ENCODE measurements at regions not wholly inside any gene's neighbourhood (a gene's known extent, or its start where the extent isn't known, plus 50 kb on each side); places are given as distances from the start of the nearest gene placed in this dataset.

DNA sequence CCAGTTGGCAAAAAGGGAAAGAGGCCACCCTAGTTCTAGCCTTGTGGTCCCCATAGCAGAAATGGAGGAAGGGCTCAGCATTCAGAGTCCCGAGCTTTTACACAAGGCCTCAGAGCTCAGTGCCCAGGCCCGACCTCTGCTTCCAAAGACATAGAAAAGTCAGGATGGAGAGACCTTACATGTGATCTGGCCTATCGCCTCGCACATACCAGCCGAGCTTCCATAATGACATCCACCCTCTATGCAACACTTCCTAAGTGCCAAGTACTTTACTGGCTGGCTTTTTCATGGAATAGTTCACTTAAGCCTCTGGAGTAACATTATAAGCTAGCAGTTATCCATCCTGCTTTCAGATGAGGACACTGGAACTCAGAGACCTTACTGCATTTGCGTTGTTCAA is 275.9 kb downstream of the FAM43A start:
- no peak for DNase-seq (ENCODE audit: low read depth)

DNA sequence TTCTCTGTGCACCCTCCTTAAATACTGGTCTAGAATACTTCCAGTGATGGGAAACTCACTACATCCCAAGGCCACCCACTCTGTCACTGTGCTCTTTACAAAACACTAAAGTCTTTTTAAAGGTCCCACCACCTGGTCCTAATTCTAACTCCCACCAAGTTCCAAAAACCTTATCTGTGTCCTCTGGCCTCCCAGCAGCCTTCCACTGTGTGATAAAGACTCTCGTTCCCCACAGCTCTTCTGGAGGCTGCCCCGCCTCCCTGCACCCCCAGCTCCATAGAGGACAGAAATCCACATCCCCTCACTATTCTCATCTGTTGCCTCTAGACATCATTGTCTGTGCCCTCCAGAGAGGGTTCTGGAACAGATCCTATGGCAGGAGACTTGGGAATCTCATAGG is 276.4 kb downstream of the FAM43A start:
- DNase-seq (ENCODE audit: low read depth): no peak

DNA sequence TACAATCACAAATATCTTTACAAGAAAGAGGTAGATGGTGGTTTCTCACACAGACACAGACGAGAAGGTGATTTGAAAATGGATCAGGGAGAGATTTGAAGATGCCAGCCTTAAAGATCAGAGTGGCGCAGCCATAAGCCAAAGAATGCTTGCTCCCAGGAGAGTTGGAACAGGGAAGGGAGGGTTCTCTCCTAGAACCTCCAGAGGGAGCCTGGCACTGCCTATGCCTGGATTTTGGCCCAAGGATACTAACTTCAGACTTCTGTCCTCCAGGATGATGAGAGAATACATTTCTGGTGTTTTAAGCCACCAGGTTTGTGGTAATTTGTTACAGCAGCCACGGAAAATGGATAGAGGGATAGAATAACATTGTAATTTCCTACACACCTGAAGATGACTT is 279.1 kb downstream of the FAM43A start:
- DNase-seq (ENCODE audit: low read depth): no peak

DNA sequence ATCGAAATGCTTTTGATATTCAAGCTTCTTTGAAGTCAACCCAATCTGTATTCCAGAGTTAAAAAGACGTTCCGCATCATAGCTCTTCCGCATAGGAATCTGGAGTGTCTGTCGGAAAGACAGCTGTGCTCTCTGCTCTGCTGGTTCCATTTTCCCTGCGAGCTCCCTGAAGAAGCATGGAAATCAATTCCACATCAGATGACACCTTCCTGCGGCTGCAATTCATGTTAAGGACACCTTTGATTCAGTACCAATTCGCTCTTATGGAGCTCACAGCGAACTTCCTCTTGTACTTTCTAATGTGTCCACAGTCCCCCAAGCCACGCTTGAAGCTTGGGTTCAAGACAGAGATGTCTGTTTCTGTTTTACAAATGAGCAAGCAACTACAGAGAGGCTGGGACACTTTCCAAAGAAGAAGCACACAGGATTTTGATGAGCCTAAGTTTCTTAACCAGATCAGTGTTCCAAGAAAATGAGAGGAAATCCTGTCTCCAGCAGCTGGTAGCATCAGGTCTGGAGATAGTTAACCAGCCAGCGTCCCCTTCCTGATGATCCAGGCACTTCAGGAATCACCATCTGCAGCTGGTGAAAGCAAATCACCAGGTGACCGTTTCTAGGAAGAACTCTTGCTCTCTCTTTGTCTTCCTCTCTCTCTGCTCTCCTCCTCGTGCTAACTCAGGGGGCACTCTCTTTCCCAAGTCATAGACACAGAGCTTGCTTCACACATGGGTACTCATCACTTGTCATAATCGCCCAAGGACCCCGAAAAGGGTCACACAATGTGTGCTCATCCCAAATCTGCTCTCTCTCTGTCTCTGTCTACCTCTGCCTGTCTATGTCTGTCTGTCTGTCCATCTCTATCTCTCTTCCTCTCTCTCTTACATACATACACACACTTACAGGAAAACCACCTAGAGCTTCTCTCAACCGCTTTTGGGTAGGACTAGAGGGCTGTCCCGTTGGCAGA is 281.8 kb downstream of the FAM43A start:
- DNase-seq (ENCODE audit: low read depth): no peak

DNA sequence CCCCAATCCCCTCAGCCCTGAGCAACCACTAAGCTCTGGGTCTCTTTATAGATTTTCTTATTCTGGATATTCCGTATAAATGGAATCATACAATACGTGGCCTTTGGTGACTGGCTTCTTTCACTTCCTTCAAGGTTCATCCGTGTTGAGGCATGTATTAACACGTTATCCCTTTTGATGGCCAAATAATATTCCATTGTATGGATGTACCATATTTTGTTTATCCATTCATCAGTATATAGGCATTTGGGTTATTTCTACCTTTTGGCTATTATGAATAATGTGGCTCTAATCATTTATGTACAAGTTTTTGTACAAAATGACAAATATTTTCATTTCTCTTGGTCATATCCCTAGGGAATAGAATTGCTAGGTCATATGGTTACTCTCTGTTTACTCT is 284.4 kb downstream of the FAM43A start:
- no peak for DNase-seq (ENCODE audit: low read depth)

DNA sequence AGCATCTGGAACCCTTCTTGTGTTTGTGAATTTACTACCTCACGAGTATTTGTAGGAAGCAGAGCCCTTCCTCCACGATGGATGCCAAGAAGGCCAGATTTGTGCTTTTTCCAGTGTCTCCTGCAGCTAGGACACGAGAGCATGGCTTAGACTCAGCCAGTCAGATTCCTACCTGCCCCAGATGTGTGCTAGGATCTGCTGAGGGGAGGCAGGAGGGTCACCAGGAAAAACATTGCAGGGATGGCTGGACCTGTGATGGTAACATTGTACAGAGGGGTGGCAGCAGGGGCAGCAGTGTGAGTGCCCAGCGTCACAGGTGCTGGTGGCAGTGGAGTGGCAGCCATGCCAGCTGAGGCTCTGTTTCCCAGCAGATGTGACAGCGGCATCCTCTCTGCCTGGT is 285.3 kb downstream of the FAM43A start:
- DNase-seq (ENCODE audit: low read depth): no peak

DNA sequence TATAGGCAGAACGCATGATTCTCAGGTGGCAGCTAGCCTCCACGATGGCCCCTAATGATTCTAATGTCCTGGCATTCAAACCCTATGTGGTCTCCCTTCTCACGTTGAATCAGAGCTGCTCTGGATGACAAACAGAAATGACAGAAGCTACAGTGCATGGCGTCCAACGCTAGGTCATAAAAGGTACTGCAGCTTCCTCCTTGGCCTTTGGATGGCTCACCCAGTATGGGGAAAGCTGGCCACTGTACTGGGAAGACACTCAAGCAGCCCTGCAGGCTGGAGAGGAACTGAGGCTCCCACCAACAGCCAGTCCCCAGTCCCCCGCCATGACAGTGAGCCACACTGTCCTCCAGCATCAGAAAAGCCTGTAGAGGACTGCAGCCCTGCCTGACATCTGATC is 286.3 kb downstream of the FAM43A start:
- DNase-seq (ENCODE audit: low read depth): no peak

DNA sequence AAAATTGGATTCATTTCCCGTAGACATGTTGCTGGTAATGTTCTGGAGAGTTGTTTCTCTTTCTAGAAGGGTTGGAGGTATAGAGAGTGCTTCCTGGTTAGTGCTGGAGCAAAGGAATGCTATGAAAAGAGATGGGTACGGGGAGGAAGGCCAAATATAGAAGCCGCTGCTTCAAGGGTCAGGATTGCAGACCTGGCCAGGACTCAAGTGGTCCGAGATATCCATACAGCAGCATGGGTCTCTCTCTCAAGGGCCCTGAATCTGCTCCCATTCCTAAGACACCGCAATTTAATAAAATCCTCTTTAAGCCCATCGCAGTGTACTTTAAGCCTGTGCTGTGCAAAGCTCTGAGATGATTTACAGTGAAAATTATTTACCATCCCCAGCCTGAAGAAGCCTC is 287.0 kb downstream of the FAM43A start:
- DNase-seq (ENCODE audit: low read depth): no peak

DNA sequence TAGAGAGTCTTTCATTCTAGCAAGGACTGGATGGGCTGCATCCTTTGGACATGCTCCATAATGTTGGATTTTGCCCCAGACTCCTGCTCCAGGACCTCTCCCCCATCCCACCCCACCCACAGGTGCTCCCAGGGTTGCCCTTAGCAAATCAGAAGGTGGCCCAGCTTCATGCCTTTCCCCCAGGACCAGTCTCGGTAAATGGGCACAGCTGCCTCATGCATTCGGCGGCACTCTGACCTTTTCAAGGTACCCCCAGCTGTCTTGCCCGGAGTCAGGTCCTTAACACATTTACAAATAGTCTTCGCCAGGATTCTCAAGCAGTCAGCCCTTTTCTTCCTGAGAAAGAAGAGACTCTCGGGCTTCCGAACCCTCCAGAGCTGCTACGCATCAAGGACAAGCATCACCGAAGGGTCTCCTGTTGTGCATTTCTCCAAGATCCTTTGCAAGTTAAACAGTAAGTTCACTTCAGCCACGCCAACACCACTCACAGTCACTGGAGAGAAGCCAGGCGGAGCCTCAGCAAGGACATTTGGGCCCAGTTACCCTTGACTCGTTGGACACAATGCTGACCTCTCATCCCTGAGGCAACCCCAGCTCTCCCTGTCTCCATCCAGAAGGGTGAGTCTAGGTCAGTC is 287.8 kb downstream of the FAM43A start:
- no peak for DNase-seq (ENCODE audit: low read depth)

DNA sequence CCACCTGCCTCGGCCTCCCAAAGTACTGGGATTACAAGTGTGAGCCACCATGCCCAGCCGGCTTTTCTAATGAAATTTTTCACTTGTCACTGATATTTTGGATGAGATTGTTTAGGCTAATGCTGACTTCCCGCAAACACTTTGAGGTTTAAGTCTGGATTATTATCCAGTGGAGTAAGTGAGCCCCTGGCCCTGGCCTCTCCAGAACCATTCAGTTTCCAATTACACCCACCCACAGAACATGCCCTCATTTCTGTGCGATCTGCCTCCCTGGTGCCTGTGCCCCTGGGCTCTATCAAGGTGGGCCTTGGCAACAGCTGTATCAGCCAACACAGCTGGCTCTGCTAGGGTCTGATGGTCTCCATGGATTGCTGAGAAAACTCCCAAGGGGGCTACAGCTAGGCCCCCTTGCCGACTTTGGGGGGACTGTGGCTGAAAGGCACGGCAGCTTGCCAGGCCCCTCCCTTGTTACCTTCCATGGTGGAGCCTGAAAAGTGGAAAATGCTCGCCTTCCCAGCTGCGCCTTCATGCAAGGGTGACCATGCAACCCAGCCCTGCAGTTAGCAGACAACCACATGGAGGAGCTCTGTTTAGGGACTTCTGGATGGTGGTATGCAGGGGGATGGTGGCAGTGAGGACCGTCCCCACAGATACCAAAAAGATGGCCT is 288.9 kb downstream of the FAM43A start:
- DNase-seq (ENCODE audit: low read depth): no peak

DNA sequence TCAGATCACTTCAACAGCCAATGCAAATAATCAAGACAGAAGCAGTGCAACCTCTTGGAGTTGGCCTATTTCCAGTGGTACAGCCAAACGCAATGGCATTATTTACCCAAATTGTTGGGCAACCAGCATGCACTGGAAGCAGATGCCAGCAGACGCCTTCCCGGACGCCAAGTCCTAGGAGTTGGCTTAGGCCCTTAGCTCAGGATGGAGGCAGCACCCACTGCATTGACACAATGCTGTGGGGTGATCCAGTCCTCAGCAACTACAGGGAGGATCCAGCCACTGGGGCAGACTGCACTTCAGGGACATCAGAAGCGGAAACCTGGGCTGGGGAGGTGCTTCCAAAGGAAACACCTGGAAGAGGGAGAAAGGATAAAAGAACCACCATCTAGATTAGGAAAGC is 290.4 kb downstream of the FAM43A start:
- DNase-seq (ENCODE audit: low read depth): no peak

DNA sequence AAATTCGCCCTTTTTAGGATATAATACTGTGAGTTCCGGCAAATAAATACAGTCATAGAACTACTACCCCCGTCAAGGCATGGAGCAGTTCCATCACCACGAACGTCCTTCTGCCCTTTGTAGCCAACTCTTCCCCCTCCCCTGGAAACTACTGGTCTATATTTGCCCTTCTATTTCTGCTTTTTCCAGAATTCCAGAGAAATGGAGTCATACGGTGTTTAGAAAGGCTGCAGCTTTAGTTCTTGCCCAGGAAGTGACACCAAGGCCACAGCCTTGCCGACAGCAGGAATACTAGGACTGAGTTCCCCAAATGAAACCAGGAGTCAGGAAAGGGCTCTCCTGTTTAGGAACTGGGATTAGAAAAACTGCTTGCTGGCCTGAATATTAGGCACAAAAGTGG is 291.2 kb downstream of the FAM43A start:
- DNase-seq (ENCODE audit: low read depth): no peak

DNA sequence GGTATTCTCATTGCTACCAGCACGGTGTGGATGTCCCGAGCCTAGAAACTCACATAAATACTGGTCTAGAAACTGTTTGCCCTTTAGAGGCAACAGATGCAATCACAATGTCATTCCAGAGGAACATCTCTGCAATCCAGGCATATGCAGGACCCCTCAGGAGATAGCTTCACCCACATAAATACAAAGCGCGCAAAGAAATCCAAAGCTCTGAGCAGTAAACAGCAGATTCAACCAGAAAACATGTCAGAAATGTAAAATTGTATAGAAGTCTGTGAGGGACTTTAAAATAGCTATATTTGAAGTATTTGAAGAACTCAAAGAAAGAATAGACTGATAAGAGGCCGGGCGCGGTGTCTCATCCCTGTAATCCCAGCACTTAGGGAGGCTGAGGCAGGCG is 291.7 kb downstream of the FAM43A start:
- DNase-seq (ENCODE audit: low read depth): no peak

DNA sequence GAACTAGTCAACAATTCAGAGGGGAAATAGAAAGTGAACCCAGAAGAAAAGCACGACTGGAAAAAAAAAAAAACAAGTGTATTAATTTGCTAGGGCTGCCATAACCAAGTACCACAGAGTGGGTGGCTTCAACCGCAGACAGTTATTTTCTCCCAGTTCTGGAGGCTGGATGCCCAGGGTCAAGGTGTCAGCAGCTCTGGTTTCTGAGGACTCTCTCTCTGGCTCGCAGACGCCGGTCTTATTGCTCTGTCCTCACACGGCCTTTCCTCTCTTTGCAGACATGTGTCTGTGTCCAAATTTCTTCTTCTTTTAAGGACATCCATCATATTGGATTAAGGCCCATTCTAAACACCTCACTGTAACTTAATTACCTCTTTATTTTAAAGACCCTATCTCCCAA is 291.8 kb downstream of the XXYLT1 start:
- no peak for DNase-seq (ENCODE audit: low read depth)

DNA sequence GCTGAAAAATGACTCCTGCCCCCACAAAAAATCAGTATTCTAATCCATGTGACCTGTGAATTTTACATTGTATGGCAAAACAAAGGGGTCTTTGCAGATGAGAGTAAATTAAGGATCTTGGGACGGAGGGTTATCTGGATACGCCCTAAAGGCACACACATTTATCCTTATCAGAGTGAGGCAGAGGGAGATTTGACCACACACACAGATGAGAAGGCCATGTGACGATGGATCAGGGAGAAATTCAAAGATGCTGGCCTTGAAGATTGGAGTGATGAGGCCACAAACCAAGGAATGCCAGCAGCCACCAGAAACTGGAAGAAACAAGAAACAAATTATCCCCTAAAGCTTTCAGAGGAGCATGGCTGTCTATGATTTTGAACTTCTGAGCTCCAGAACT is 288.5 kb downstream of the XXYLT1 start:
- DNase-seq (ENCODE audit: low read depth): no peak

DNA sequence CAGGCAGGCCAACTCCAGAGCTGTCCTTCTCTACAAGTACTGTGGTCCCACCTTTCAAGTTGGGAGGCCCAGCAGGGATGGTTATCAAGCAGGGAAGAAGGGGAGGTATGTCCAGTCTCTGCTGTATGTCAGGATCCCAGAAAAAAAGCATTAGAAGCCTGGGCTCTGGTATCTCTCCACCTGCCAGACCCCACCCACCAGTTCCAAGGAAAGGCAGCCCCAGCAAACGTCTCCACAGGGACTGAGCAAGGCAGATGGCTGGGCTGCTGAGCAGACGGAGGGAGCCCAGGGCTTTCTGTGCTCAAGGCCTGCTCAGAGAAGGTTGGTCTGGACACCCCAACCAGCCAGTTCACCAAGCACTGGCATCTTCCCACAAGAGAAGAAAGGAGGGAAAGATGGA is 287.8 kb downstream of the XXYLT1 start:
- no peak for DNase-seq (ENCODE audit: low read depth)

DNA sequence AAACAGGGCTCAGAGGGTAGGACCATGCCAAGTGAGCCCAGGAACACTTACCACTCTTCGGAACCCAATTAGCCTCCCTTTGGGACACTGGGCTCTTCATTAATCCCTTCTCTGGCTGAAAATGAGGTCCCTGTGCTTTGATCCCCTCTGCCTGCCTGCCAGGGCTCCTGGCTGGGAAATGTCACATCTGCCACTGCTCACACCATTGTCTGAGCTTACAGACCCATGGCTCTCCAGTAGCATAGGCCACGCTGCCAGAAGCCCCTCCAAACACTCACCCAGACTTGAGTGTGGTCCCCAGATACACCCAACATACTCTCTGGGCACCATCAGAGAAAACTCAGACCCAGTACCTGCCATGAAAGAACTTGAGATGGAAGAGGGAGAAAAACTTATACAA is 287.3 kb downstream of the XXYLT1 start:
- DNase-seq (ENCODE audit: low read depth): no peak

DNA sequence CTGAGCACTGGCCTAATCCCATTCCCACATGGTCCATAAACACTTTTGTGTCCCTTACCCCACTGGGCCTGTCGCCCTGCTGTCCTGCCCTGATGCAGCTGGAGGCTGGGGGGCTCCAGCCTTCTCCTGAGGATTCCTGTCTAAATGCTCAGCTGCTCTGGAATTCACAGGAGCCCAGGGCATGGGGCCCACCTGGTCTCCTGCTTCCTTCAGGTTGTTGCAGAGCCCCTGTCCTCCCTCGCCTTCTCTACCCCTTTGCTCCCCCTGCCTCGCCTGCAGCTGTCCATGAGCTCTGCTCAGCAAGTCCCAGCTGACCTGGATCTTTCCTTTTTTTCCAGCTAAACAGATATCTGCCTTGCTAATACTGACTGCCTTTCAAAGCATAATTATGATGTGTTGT is 286.9 kb downstream of the XXYLT1 start:
- DNase-seq (ENCODE audit: low read depth): no peak

DNA sequence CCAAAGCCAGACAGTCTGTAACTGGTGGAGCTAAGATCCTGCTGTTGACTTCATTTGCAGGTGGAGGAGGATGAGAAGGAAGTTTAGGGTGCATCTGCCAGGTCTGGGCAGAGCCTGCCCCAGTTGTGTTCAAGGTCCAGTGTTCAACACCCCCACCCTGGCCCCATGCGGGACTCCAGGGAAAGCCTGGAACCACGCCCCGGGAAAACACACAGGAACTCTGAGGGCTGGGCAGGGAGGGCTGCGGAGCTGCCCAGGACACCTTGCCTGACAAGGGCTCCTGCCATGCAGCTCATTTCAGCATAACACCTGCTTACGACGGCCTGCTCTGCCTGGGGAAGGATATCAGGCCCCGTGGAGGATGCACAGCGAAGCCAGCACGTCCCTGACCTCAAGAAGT is 286.3 kb downstream of the XXYLT1 start:
- DNase-seq (ENCODE audit: low read depth): no peak

DNA sequence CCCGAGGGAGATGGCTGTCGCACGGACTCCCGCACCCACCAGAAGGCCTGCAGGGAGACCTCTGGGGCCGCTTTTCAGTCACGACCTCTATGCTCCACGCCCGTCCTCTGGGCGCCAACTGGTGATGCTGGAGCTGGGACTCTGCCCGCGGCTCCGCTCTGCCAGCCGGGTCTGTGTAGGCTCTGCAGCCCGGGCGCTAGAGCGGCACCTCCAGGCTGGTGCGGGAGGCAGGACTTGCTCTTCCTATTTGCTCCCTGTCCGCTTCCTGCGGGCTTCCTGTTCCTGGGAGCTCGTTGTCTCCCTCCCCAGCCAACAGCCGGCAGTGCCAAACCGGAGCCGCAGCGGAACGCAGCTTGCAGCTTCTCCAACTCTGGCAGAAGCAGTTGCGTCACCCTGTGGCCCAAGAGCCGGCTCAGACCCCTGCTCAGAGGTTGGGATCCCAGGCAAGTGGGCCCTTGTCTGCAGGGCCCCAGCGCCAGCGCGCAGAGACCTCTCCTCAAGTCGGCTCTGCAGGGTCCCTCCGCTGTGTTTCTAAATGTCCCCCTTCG is 285.9 kb downstream of the XXYLT1 start:
- DNase-seq (ENCODE audit: low read depth): peak; percentile 51

DNA sequence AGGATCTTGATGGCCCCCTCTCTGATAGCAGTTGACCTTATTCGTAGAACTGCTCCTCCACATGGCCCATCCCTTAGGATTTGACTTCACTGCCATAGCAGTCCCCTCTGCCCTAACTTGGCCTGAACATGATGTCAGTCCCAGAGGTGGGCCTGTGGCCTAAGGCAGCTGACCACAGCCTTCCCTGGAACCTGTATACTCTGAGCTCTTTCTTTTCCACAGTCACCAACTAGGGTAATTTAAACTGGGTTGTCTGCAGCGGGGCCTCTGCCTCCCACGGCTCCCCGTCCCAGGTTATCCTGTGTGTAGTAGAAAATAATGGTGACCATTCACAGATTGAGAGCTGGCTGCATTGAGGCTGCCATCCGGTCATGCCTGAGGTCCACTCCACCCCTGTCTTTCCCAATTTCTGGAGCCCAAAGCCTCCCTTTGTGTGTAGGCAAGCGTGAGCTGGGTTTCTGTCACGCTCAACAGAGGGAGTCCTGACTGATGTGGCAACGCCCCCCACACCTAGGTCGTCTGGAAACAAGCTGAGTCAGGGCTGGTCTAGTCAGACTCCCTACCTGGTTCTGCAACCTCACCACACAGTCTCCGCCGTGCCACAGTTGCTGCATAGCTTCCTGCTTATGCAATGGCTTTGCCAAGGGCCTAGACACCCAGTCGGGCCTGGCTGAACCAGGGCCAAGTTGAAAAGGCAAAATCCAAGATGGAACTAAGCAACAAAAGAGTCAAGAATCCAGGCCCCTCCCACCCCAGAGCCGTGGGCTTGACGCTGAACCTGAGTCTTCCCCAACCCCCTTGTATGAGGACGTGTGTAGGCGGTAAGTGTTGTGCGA is 284.5 kb downstream of the XXYLT1 start:
- no peak for DNase-seq (ENCODE audit: low read depth)

Data from myocyte (in vitro differentiated cells).